GM12891 (cell line): ENCODE measurements at regions not wholly inside any gene's neighbourhood (a gene's known extent, or its start where the extent isn't known, plus 50 kb on each side); places are given as distances from the start of the nearest gene placed in this dataset.

Experiments used
- POLR2A ChIP-seq: IDR thresholded peaks from 2 replicates; pipeline ENCODE4 v1.6.1; 2011; ENCODE audit warnings: low read depth, low read length, control low read depth
- POLR2AphosphoS5 ChIP-seq: IDR thresholded peaks from 2 replicates; pipeline ENCODE4 v1.6.1; 2011; ENCODE audit warnings: low read depth, low read length, control low read depth

DNA sequence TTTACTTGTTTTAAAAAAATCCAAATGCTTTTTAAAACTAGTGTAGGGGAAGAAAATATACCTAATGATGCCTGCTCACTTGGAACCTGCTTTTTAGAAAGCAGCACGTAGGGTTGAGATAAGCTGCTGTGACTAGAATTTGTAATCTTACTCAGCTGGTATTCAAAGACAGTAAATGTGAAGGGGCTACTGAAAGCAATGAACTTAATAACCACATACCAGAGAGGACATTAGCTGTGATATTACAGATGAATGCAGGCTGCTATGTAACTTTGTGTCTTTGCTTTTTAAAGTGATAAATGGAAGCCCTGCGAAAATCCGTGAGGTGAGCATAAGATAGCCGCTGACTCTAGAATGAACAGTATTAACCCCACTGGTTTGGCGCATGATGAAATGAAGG is 124.1 kb downstream of the TRIML1 start:
- TF ChIP-seq POLR2AphosphoS5: no peak
- no peak for TF ChIP-seq POLR2A
